ENCODE measurements at regions not wholly inside any gene's neighbourhood (a gene's known extent, or its start where the extent isn't known, plus 50 kb on each side); places are given as distances from the start of the nearest gene placed in this dataset.

GRCh38 chr22:49508561-49508960, 319.1 kb downstream of the BRD1 start:
- no peak for TF ChIP-seq EZH2phosphoT487 (IDR thresholded peaks at IDR 0.05; ENCODE audit: low read length)
- TF ChIP-seq, protein P1, sequence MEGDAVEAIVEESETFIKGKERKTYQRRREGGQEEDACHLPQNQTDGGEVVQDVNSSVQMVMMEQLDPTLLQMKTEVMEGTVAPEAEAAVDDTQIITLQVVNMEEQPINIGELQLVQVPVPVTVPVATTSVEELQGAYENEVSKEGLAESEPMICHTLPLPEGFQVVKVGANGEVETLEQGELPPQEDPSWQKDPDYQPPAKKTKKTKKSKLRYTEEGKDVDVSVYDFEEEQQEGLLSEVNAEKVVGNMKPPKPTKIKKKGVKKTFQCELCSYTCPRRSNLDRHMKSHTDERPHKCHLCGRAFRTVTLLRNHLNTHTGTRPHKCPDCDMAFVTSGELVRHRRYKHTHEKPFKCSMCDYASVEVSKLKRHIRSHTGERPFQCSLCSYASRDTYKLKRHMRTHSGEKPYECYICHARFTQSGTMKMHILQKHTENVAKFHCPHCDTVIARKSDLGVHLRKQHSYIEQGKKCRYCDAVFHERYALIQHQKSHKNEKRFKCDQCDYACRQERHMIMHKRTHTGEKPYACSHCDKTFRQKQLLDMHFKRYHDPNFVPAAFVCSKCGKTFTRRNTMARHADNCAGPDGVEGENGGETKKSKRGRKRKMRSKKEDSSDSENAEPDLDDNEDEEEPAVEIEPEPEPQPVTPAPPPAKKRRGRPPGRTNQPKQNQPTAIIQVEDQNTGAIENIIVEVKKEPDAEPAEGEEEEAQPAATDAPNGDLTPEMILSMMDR (IDR thresholded peaks at IDR 0.05; ENCODE audit: low read length): no peak
- no peak for TF ChIP-seq EZH2 (optimal IDR thresholded peaks at IDR 0.05; ENCODE audit: low read depth, low read length)
- Histone ChIP-seq H3K4me1 (ENCODE audit: low read length) (no peaks in the 10 kb centered on the region), H3K27me3 (replicated peaks; ENCODE audit: insufficient read depth, low read length) (no peaks in the 10 kb centered on the region), H3K36me3 (replicated peaks; ENCODE audit: insufficient read depth, low read length) (no peaks in the 10 kb centered on the region), H3K79me2 (ENCODE audit: low read length) (no peaks in the 10 kb centered on the region), H3K27ac (ENCODE audit: low read length) (no peak overlapping the region), H2AFZ (ENCODE audit: low read length) (no peak overlapping the region), H3K4me3 (ENCODE audit: low read length) (no peak overlapping the region), H3K9me3 (replicated peaks; ENCODE audit: insufficient read depth, low read length) (no peaks in the 10 kb centered on the region), H4K20me1 (ENCODE audit: insufficient read depth, low read length) (no peaks in the 10 kb centered on the region), H3K4me2 (ENCODE audit: low read depth, low read length) (no peak overlapping the region), H3K9ac (ENCODE audit: low read length) (no peak overlapping the region), H3K9me2 (replicated peaks; ENCODE audit: insufficient read depth, low read length) (no peaks in the 10 kb centered on the region), H3F3A (ENCODE audit: insufficient read depth, low read length) (no peaks in the 10 kb centered on the region)
- no peak for DNase-seq

DNA sequence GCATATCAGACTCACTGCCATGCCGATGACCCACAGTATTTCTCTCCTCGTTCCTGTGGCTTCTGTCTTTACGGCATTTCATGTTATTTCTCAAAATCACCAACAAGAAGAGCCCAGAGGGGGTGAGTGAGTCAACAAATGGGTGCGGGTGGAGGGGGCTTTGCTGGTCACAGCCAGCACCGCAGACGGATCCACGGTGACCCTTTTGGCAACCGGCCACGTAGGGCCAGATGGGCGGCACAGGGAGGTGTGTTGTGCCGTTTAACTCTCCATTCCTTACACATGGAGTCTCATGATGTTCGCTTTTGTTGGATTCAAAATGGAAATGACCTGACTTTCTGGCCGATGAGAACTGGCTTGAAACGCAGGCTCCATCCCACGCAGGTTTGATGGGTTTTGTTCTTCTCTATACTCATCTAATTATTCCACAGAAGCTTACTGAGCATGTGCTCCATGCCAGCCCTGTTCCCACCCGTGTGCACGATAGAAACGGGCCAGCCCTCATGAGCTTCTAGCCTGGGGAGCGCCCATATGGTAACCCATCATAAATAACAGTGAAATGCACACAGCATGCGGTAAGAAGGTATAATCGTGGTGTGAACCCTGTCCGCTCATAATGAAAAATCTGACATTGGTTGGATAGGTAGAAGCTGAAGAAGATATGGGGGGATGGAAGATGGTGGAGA, 319.9 kb downstream of the BRD1 start:
- Histone ChIP-seq H3K36me3 (replicated peaks; ENCODE audit: insufficient read depth, low read length) (no peaks in the 10 kb centered on the region), H3K9me2 (replicated peaks; ENCODE audit: insufficient read depth, low read length) (no peaks in the 10 kb centered on the region), H3K27ac (ENCODE audit: low read length) (no peak overlapping the region), H2AFZ (ENCODE audit: low read length) (no peak overlapping the region), H3K4me3 (ENCODE audit: low read length) (no peak overlapping the region), H3K9me3 (replicated peaks; ENCODE audit: insufficient read depth, low read length) (no peaks in the 10 kb centered on the region), H3K9ac (ENCODE audit: low read length) (no peak overlapping the region), H4K20me1 (ENCODE audit: insufficient read depth, low read length) (no peaks in the 10 kb centered on the region), H3K79me2 (ENCODE audit: low read length) (no peaks in the 10 kb centered on the region), H3F3A (ENCODE audit: insufficient read depth, low read length) (no peaks in the 10 kb centered on the region), H3K4me1 (ENCODE audit: low read length) (no peaks in the 10 kb centered on the region), H3K27me3 (replicated peaks; ENCODE audit: insufficient read depth, low read length) (no peaks in the 10 kb centered on the region), H3K4me2 (ENCODE audit: low read depth, low read length) (no peak overlapping the region)
- no peak for DNase-seq
- TF ChIP-seq EZH2phosphoT487 (IDR thresholded peaks at IDR 0.05; ENCODE audit: low read length) (no peak), EZH2 (optimal IDR thresholded peaks at IDR 0.05; ENCODE audit: low read depth, low read length) (no peak)
- TF ChIP-seq, protein P1 (IDR thresholded peaks at IDR 0.05; ENCODE audit: low read length): no peak

GRCh38 chr22:49506010-49506400, 321.7 kb downstream of the BRD1 start:
- TF ChIP-seq EZH2phosphoT487 (IDR thresholded peaks at IDR 0.05; ENCODE audit: low read length) (no peak), EZH2 (optimal IDR thresholded peaks at IDR 0.05; ENCODE audit: low read depth, low read length) (no peak)
- TF ChIP-seq, protein P1 (IDR thresholded peaks at IDR 0.05; ENCODE audit: low read length): no peak
- no peak overlapping the region for H2AFZ ChIP-seq (ENCODE audit: low read length)
- no peak overlapping the region for H3K9ac ChIP-seq (ENCODE audit: low read length)
- no peaks in the 10 kb centered on the region for H3K9me3 ChIP-seq (replicated peaks; ENCODE audit: insufficient read depth, low read length)
- no peak for DNase-seq
- no peak overlapping the region for H3K4me3 ChIP-seq (ENCODE audit: low read length)
- no peaks in the 10 kb centered on the region for H3F3A ChIP-seq (ENCODE audit: insufficient read depth, low read length)
- H3K9me2 ChIP-seq (replicated peaks; ENCODE audit: insufficient read depth, low read length): no peaks in the 10 kb centered on the region
- H3K27ac ChIP-seq (ENCODE audit: low read length): no peak overlapping the region
- no peaks in the 10 kb centered on the region for H3K4me1 ChIP-seq (ENCODE audit: low read length)
- no peaks in the 10 kb centered on the region for H4K20me1 ChIP-seq (ENCODE audit: insufficient read depth, low read length)
- H3K36me3 ChIP-seq (replicated peaks; ENCODE audit: insufficient read depth, low read length): no peaks in the 10 kb centered on the region
- no peak overlapping the region for H3K4me2 ChIP-seq (ENCODE audit: low read depth, low read length)
- 0 out of 2 replicates have a peak, but pooled peaks cover 2% of the 10 kb centered on the region for H3K79me2 ChIP-seq (ENCODE audit: low read length)
- no peaks in the 10 kb centered on the region for H3K27me3 ChIP-seq (replicated peaks; ENCODE audit: insufficient read depth, low read length)

Data from MM.1S (cell line).